ENCODE measurements at regions not wholly inside any gene's neighbourhood (a gene's known extent, or its start where the extent isn't known, plus 50 kb on each side); places are given as distances from the start of the nearest gene placed in this dataset.

GRCh38 chr13:64338671-64339070, 2891.5 kb downstream of the PCDH9 start:
- no peaks in the 10 kb centered on the region for H3K36me3 ChIP-seq
- intact Hi-C loops (cut with DNase I), result no loop called here
- H3K4me1 ChIP-seq, result no peaks in the 10 kb centered on the region
- H3K27me3 ChIP-seq, result no peaks in the 10 kb centered on the region
- ATAC-seq (no peak), FAIRE-seq (no peak), DNase-seq (no peak)
- TF ChIP-seq CTCF (IDR thresholded peaks at IDR 0.05), result no peak
- no peak overlapping the region for H3K4me3 ChIP-seq
- no peaks in the 10 kb centered on the region for H3K9me3 ChIP-seq
- WGBS, 2 donors, result 13 to 30% methylated on average over 1 of the region's 1 CpG
- no peak overlapping the region for H3K27ac ChIP-seq

- ATAC-seq (no peak), DNase-seq (no peak), FAIRE-seq (no peak)
- intact Hi-C loops (cut with DNase I), result no loop called here
- no peak overlapping the region for H3K4me3 ChIP-seq
- no peaks in the 10 kb centered on the region for H3K4me1 ChIP-seq
- H3K36me3 ChIP-seq, result no peaks in the 10 kb centered on the region
- H3K27ac ChIP-seq, result no peak overlapping the region
- no peak for TF ChIP-seq CTCF (IDR thresholded peaks at IDR 0.05)
- 67 to 71% methylated on average over 3 of the region's 3 CpGs for WGBS, 2 donors
- no peaks in the 10 kb centered on the region for H3K9me3 ChIP-seq
- H3K27me3 ChIP-seq, result no peaks in the 10 kb centered on the region
Observed at GRCh38 chr13:64333888-64334287, 2896.2 kb downstream of the PCDH9 start.

GRCh38 chr13:64332048-64332447, 2898.1 kb downstream of the PCDH9 start:
- Histone ChIP-seq H3K9me3 (no peaks in the 10 kb centered on the region), H3K36me3 (no peaks in the 10 kb centered on the region), H3K4me1 (no peaks in the 10 kb centered on the region), H3K27ac (no peak overlapping the region), H3K4me3 (no peak overlapping the region), H3K27me3 (no peaks in the 10 kb centered on the region)
- 43 to 54% methylated on average over 2 of the region's 2 CpGs for WGBS, 2 donors
- no peak for DNase-seq
- ATAC-seq, result peak in 1 of 4 donors; percentile 52
- intact Hi-C loops (cut with DNase I), result no loop called here
- TF ChIP-seq CTCF (IDR thresholded peaks at IDR 0.05), result no peak
- no peak for FAIRE-seq

GRCh38 chr13:64327505-64328194, 2902.5 kb downstream of the PCDH9 start:
- H3K27me3 ChIP-seq, result no peaks in the 10 kb centered on the region
- no peaks in the 10 kb centered on the region for H3K4me1 ChIP-seq
- FAIRE-seq (no peak), ATAC-seq (no peak), DNase-seq (no peak)
- WGBS, 2 donors, result 10 to 20% methylated on average over 2 of the region's 2 CpGs
- no peak overlapping the region for H3K4me3 ChIP-seq
- no peak for TF ChIP-seq CTCF (IDR thresholded peaks at IDR 0.05)
- no peaks in the 10 kb centered on the region for H3K36me3 ChIP-seq
- intact Hi-C loops (cut with DNase I), result no loop called here
- no peak overlapping the region for H3K27ac ChIP-seq
- no peaks in the 10 kb centered on the region for H3K9me3 ChIP-seq

GRCh38 chr13:64314331-64314730, 2898.7 kb upstream of the PCDH20 start:
- Histone ChIP-seq H3K36me3 (no peaks in the 10 kb centered on the region), H3K4me1 (no peaks in the 10 kb centered on the region), H3K27ac (no peak overlapping the region), H3K4me3 (no peak overlapping the region), H3K9me3 (no peaks in the 10 kb centered on the region), H3K27me3 (no peaks in the 10 kb centered on the region)
- 72 to 89% methylated on average over 2 of the region's 2 CpGs for WGBS, 2 donors
- FAIRE-seq, result no peak
- TF ChIP-seq CTCF (IDR thresholded peaks at IDR 0.05), result no peak
- DNase-seq, result no peak
- no peak for ATAC-seq
- intact Hi-C loops (cut with DNase I), result no loop called here

Data from pancreas (tissue), 10 donors.